ENCODE measurements at regions not wholly inside any gene's neighbourhood (a gene's known extent, or its start where the extent isn't known, plus 50 kb on each side); places are given as distances from the start of the nearest gene placed in this dataset.
"Not testable (repeated sequence)": the region's sequence is repeated elsewhere in the genome, so short reads cannot be mapped to it uniquely, and the experiment has no call there.

DNA sequence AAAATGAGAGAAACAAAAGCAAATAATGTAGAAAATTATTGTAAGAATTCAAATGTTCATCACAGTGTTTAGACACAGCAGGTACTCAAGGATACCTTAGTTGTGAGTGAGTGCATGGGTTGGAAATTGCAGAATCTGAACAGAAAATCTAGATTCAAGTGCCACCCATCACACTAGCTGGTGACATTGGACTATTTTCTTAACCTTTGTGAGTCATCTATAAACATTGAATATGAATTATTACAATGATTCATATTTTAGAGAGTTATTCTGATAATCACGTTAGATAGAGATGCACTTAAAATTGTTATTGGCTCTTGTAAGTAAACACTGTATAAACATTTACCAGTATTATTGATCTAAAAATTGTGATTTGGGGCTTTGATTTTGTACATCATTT is 1113.1 kb downstream of the STIM2 start:
- ChIA-PET CTCF (no interaction called here), POLR2A (no interaction called here)
- Mint-ChIP-seq H3K36me3 (ENCODE audit: low read depth) (no peaks in the 10 kb centered on the region), H3K27ac (no peak overlapping the region), H3K4me3 (no peak overlapping the region), H3K4me1 (ENCODE audit: low read depth) (no peaks in the 10 kb centered on the region), H3K9me3 (peaks cover 10% of the 10 kb centered on the region), H3K27me3 (no peaks in the 10 kb centered on the region)
- H3K36me3 ChIP-seq (ENCODE audit: insufficient read depth, low read length) = no peaks in the 10 kb centered on the region
- intact Hi-C loops (cut with DNase I, micrococcal nuclease) = no loop called here
- TF ChIP-seq, protein P1, sequence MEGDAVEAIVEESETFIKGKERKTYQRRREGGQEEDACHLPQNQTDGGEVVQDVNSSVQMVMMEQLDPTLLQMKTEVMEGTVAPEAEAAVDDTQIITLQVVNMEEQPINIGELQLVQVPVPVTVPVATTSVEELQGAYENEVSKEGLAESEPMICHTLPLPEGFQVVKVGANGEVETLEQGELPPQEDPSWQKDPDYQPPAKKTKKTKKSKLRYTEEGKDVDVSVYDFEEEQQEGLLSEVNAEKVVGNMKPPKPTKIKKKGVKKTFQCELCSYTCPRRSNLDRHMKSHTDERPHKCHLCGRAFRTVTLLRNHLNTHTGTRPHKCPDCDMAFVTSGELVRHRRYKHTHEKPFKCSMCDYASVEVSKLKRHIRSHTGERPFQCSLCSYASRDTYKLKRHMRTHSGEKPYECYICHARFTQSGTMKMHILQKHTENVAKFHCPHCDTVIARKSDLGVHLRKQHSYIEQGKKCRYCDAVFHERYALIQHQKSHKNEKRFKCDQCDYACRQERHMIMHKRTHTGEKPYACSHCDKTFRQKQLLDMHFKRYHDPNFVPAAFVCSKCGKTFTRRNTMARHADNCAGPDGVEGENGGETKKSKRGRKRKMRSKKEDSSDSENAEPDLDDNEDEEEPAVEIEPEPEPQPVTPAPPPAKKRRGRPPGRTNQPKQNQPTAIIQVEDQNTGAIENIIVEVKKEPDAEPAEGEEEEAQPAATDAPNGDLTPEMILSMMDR (IDR thresholded peaks at IDR 0.05) = no peak
- H3K9me3 ChIP-seq (ENCODE audit: control insufficient read depth in 1 of 2, insufficient read depth in 1 of 2, low read length in 2 of 2) = peaks cover 0 to 8% of the 10 kb centered on the region in 2 experiments
- H3K27me3 ChIP-seq (ENCODE audit: control insufficient read depth in 1 of 2, insufficient read depth in 2 of 2, low read length in 2 of 2) = no peaks in the 10 kb centered on the region
- H3K4me1 ChIP-seq (ENCODE audit: insufficient read depth, low read length) = no peaks in the 10 kb centered on the region
- ATAC-seq (ENCODE audit: poor library complexity) (no peak), DNase-seq (no peak)
- H3K4me3 ChIP-seq (ENCODE audit: low read length) = no peak overlapping the region
- H3K27ac ChIP-seq (ENCODE audit: low read depth in 1 of 2, low read length in 2 of 2) = no peak overlapping the region

DNA sequence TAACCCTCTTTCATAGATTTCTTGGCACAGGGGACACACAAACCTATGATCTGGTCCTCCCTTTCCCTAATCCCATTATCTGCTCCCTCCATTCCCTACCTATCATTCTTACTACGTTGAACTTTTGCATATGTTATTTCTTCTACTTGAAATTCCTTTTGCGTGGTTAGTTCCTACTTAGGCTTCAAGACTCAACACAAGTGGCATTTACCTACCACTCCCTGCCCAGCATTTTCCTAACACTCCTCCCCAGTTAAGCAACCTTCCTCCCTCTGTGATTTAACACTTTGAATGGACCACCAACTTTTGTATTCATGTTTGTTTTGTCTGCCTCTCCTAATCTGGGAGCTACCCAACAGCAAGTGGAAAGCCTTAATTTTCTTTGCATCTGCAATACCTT is 1113.7 kb downstream of the STIM2 start:
- ChIA-PET CTCF (no interaction called here), POLR2A (no interaction called here)
- no peak overlapping the region for H3K27ac Mint-ChIP-seq
- no peak overlapping the region for H3K27ac ChIP-seq (ENCODE audit: low read depth in 1 of 2, low read length in 2 of 2)
- no peaks in the 10 kb centered on the region for H3K4me1 Mint-ChIP-seq (ENCODE audit: low read depth)
- H3K9me3 Mint-ChIP-seq = peaks cover 12% of the 10 kb centered on the region
- intact Hi-C loops (cut with DNase I, micrococcal nuclease) = no loop called here
- no peaks in the 10 kb centered on the region for H3K36me3 Mint-ChIP-seq (ENCODE audit: low read depth)
- no peaks in the 10 kb centered on the region for H3K4me1 ChIP-seq (ENCODE audit: insufficient read depth, low read length)
- no peak overlapping the region for H3K4me3 ChIP-seq (ENCODE audit: low read length)
- TF ChIP-seq, protein P1 (IDR thresholded peaks at IDR 0.05) = no peak
- H3K9me3 ChIP-seq (ENCODE audit: control insufficient read depth in 1 of 2, insufficient read depth in 1 of 2, low read length in 2 of 2) = peaks cover 0 to 9% of the 10 kb centered on the region in 2 experiments
- no peak overlapping the region for H3K4me3 Mint-ChIP-seq
- DNase-seq (no peak), ATAC-seq (ENCODE audit: poor library complexity) (no peak)
- no peaks in the 10 kb centered on the region for H3K27me3 ChIP-seq (ENCODE audit: control insufficient read depth in 1 of 2, insufficient read depth in 2 of 2, low read length in 2 of 2)
- H3K36me3 ChIP-seq (ENCODE audit: insufficient read depth, low read length) = no peaks in the 10 kb centered on the region
- H3K27me3 Mint-ChIP-seq = no peaks in the 10 kb centered on the region

DNA sequence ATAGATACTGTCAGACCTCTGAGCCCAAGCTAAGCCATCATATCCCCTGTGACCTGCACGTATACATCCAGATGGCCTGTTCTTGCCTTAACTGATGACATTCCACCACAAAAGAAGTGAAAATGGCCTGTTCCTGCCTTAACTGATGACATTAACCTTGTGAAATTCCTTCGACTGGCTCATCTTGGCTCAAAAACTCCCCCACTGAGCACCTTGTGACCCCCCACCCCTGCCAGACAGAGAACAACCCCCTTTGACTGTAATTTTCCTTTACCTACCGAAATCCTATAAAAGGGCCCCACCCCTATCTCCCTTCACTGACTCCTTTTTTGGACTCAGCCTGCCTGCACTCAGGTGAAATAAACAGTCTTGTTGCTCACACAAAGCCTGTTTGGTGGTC is 1114.2 kb downstream of the STIM2 start:
- H3K27me3 Mint-ChIP-seq; DNase-seq; H3K4me3 ChIP-seq (ENCODE audit: low read length); intact Hi-C loops (cut with DNase I, micrococcal nuclease); H3K27ac Mint-ChIP-seq; H3K4me1 ChIP-seq (ENCODE audit: insufficient read depth, low read length); H3K36me3 ChIP-seq (ENCODE audit: insufficient read depth, low read length); H3K36me3 Mint-ChIP-seq (ENCODE audit: low read depth); H3K9me3 ChIP-seq (ENCODE audit: control insufficient read depth in 1 of 2, insufficient read depth in 1 of 2, low read length in 2 of 2); H3K27ac ChIP-seq (ENCODE audit: low read depth in 1 of 2, low read length in 2 of 2); ATAC-seq (ENCODE audit: poor library complexity); H3K4me1 Mint-ChIP-seq (ENCODE audit: low read depth); H3K27me3 ChIP-seq (ENCODE audit: control insufficient read depth in 1 of 2, insufficient read depth in 2 of 2, low read length in 2 of 2); H3K4me3 Mint-ChIP-seq; POLR2A ChIA-PET: not testable (repeated sequence)
- peaks cover 12% of the 10 kb centered on the region for H3K9me3 Mint-ChIP-seq
- CTCF ChIA-PET = interaction anchor here (0.6 kb wide), 1 partner anchor 160 kb away, joined by 3 read pairs; no protein-coding TSS in a partner anchor

DNA sequence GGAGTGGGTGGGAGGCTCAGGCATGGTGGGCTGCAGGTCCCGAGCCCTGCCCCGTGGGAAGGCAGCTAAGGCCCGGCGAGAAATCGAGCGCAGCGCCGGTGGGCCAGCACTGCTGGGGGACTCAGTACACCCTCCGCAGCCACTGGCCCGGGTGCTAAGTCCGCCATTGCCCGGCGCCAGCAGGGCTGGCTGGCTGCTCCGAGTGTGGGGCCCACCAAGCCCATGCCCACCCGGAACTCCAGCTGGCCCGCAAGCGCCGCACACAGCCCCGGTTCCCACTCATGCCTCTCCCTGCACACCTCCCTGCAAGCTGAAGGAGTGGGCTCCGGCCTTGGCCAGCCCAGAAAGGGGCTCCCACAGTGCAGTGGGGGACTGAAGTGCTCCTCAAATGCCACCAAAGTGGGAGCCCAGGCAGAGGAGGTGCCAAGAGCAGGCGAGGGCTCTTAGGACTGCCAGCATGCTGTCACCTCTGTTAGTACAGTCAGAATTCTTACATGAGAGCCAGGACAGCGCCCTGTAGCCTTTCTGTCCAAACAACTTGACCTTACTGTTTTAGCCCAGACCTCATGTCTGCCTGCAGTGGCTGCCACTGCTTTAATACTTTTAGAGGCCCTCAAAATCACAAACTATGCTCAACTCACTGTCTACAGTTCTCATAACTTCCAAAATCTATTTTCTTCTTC is 1117.9 kb downstream of the STIM2 start:
- H3K36me3 Mint-ChIP-seq (ENCODE audit: low read depth); H3K9me3 Mint-ChIP-seq; H3K27ac ChIP-seq (ENCODE audit: low read depth in 1 of 2, low read length in 2 of 2); intact Hi-C loops (cut with DNase I, micrococcal nuclease); H3K4me3 ChIP-seq (ENCODE audit: low read length); H3K27me3 Mint-ChIP-seq; POLR2A ChIA-PET; CTCF ChIA-PET; ATAC-seq (ENCODE audit: poor library complexity); H3K4me3 Mint-ChIP-seq; H3K27ac Mint-ChIP-seq; H3K4me1 Mint-ChIP-seq (ENCODE audit: low read depth); DNase-seq; H3K9me3 ChIP-seq (ENCODE audit: control insufficient read depth in 1 of 2, insufficient read depth in 1 of 2, low read length in 2 of 2); H3K36me3 ChIP-seq (ENCODE audit: insufficient read depth, low read length); H3K27me3 ChIP-seq (ENCODE audit: control insufficient read depth in 1 of 2, insufficient read depth in 2 of 2, low read length in 2 of 2); H3K4me1 ChIP-seq (ENCODE audit: insufficient read depth, low read length): not testable (repeated sequence)

All from CD4-positive, alpha-beta T cell (primary cell).